GM12892 (cell line): ENCODE measurements at regions not wholly inside any gene's neighbourhood (a gene's known extent, or its start where the extent isn't known, plus 50 kb on each side); places are given as distances from the start of the nearest gene placed in this dataset.
"Not testable (repeated sequence)": the region's sequence is repeated elsewhere in the genome, so short reads cannot be mapped to it uniquely, and the experiment has no call there.

ENCODE experiments used
- DNase-seq: peaks from one replicate; pipeline ENCODE4 v3.0.0; 2011; ENCODE audit not compliant: insufficient read length
- FAIRE-seq: peaks from 2 replicates; lab custom pipeline; 2011; peaks lifted over from hg19 to GRCh38; lab: Jason Lieb, UNC
- POLR2A ChIP-seq: IDR thresholded peaks from 2 replicates; pipeline ENCODE4 v1.6.1; 2011; ENCODE audit warnings: low read depth, low read length, control low read depth
- POLR2AphosphoS5 ChIP-seq: IDR thresholded peaks from 2 replicates; pipeline ENCODE4 v1.6.1; 2011; ENCODE audit warnings: low read depth, low read length, control low read depth
- TAF1 ChIP-seq: IDR thresholded peaks from 2 replicates; pipeline ENCODE4 v1.6.1; 2011; ENCODE audit warnings: low read depth, mild to moderate bottlenecking, control low read depth, low read length, borderline replicate concordance

GRCh38 chr9:129307227-129307970 is 129.3 kb upstream of the IER5L start:
- TF ChIP-seq POLR2AphosphoS5 (no peak), POLR2A (no peak), TAF1 (no peak)
- no peak for FAIRE-seq
- no peak for DNase-seq

GRCh38 chr9:129306318-129306973 is 128.4 kb upstream of the IER5L start:
- FAIRE-seq (no peak), DNase-seq (no peak)
- TF ChIP-seq POLR2A (no peak), TAF1 (no peak), POLR2AphosphoS5 (no peak)

GRCh38 chr9:129305246-129305645 is 127.2 kb upstream of the IER5L start:
- DNase-seq (no peak), FAIRE-seq (no peak)
- TF ChIP-seq POLR2AphosphoS5 (no peak), POLR2A (no peak), TAF1 (no peak)

- no peak for DNase-seq
- FAIRE-seq = no peak
- TF ChIP-seq POLR2AphosphoS5 = no peak
- no peak for TF ChIP-seq TAF1
- TF ChIP-seq POLR2A = no peak
Observed at GRCh38 chr9:129301941-129302340, 123.9 kb upstream of the IER5L start.

- not testable (repeated sequence) for DNase-seq, FAIRE-seq
Observed at GRCh38 chr9:129296195-129296594, 118.1 kb upstream of the IER5L start.

GRCh38 chr9:129291041-129291501 is 113.0 kb upstream of the IER5L start:
- DNase-seq = no peak
- FAIRE-seq = no peak
- TF ChIP-seq POLR2A (no peak), POLR2AphosphoS5 (no peak)

- DNase-seq = no peak
- TF ChIP-seq POLR2A (no peak), TAF1 (no peak), POLR2AphosphoS5 (no peak)
- no peak for FAIRE-seq
Observed at GRCh38 chr9:129290606-129291005, 112.5 kb upstream of the IER5L start.

GRCh38 chr9:129289883-129290282 is 111.8 kb upstream of the IER5L start:
- no peak for DNase-seq
- TF ChIP-seq POLR2A = no peak
- TF ChIP-seq POLR2AphosphoS5 = no peak
- TF ChIP-seq TAF1 = no peak
- FAIRE-seq = no peak

GRCh38 chr9:129289131-129289731 is 111.2 kb upstream of the IER5L start:
- TF ChIP-seq POLR2AphosphoS5 = no peak
- no peak for TF ChIP-seq POLR2A
- TF ChIP-seq TAF1 = no peak
- FAIRE-seq (no peak), DNase-seq (no peak)

GRCh38 chr9:129287619-129288305 is 109.7 kb upstream of the IER5L start:
- TF ChIP-seq POLR2AphosphoS5 = no peak
- no peak for TF ChIP-seq POLR2A
- TF ChIP-seq TAF1 = no peak
- DNase-seq = no peak
- no peak for FAIRE-seq

- DNase-seq (no peak), FAIRE-seq (no peak)
- TF ChIP-seq POLR2AphosphoS5 (no peak), POLR2A (no peak), TAF1 (no peak)
Observed at GRCh38 chr9:129285979-129286772, 108.1 kb upstream of the IER5L start.
